Lower leg skin (tissue), 3 donors: ENCODE measurements at regions not wholly inside any gene's neighbourhood (a gene's known extent, or its start where the extent isn't known, plus 50 kb on each side); places are given as distances from the start of the nearest gene placed in this dataset.

Experiments used
- CTCF ChIP-seq, 3 donors: fragments of 450-650 bp; IDR thresholded peaks; one replicate each; pipeline ENCODE4 v1.5.1; 2016; ENCODE audit warnings: antibody characterized with exemption in 3 of 3, mild to moderate bottlenecking in 3 of 3, moderate library complexity in 2 of 3
- POLR2A ChIP-seq, 2 donors: fragments of 450-650 bp; IDR thresholded peaks; one replicate each; pipeline ENCODE4 v1.6.1; 2016 to 2017; ENCODE audit warnings: antibody characterized with exemption in 2 of 2, mild to moderate bottlenecking in 1 of 2, moderate library complexity in 1 of 2

- TF ChIP-seq CTCF (IDR thresholded peaks at IDR 0.05): no peak
- no peak for TF ChIP-seq POLR2A (IDR thresholded peaks at IDR 0.05)
These were observed 59.2 kb upstream of the KIRREL3 start for GRCh38 chr11:127059750-127060149.
